ENCODE measurements at regions not wholly inside any gene's neighbourhood (a gene's known extent, or its start where the extent isn't known, plus 50 kb on each side); places are given as distances from the start of the nearest gene placed in this dataset.

DNA sequence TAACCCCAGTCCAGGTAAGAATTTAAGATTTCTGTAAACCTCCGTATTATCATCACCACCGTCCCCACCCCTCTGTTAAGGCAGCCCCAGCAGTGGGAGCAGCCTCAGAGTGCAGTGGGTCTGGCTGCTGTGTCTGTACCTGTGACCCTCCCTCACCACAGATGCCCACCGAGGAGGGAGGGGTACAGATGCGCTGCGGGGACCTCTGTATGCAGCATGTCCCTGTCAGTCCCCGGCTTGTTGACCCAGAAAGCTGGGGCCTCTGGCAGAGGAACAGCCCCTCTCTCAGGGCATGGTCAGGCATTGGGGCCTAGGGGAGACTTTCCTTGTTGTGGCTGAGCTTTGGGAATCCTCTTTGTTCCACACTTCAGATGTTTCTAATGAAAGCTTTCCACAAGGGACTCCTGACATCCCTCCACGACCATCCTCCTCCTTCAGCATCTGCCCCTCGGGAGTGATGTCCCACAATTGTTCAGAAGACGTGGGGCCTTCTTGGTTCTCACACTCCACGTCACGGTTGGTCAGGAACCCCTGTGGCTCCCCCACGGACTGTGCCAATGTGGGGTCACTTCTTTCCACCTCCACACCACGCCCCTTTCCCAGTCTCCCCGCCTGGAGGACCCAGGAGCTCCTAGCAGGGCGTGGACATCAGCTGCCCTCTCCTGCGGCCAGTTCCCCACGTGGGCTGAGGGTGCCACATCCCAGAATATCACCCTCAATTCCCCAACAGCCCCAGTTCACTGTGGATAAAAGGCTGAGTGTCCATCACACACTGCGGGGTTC is 384.2 kb upstream of the MYT1L start:
- Histone ChIP-seq H3K4me1 (no peaks in the 10 kb centered on the region), H3K4me3 (no peak overlapping the region), H3K36me3 (no peaks in the 10 kb centered on the region), H3K27me3 (no peaks in the 10 kb centered on the region), H3K27ac (no peak overlapping the region), H3K9me3 (no peaks in the 10 kb centered on the region)
- intact Hi-C loops (cut with DNase I), result no loop called here
- DNase-seq (ENCODE audit: low spot score in 2 of 2), result no peak
- TF ChIP-seq, protein P1, sequence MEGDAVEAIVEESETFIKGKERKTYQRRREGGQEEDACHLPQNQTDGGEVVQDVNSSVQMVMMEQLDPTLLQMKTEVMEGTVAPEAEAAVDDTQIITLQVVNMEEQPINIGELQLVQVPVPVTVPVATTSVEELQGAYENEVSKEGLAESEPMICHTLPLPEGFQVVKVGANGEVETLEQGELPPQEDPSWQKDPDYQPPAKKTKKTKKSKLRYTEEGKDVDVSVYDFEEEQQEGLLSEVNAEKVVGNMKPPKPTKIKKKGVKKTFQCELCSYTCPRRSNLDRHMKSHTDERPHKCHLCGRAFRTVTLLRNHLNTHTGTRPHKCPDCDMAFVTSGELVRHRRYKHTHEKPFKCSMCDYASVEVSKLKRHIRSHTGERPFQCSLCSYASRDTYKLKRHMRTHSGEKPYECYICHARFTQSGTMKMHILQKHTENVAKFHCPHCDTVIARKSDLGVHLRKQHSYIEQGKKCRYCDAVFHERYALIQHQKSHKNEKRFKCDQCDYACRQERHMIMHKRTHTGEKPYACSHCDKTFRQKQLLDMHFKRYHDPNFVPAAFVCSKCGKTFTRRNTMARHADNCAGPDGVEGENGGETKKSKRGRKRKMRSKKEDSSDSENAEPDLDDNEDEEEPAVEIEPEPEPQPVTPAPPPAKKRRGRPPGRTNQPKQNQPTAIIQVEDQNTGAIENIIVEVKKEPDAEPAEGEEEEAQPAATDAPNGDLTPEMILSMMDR (IDR thresholded peaks at IDR 0.05), result no peak

DNA sequence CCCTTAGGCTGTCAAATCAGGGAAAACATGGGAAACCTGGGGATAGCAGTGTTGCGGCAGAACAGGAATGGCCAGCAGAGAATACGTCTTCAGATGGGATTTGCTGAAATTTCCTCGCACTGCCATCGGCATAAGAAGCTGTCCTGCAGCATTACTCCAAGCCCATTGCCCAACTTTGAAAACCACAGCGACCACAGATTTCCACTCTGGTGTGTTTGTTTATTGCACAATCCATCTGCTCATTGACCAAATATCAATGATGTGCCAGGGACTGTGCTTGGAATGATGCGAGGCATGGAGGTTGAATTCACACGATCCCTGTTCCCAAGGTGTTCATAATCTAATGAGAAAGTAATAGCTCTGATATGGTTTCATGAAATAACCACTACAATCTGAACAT is 383.3 kb upstream of the MYT1L start:
- Histone ChIP-seq H3K36me3 (no peaks in the 10 kb centered on the region), H3K4me3 (no peak overlapping the region), H3K9me3 (no peaks in the 10 kb centered on the region), H3K27me3 (no peaks in the 10 kb centered on the region), H3K27ac (no peak overlapping the region), H3K4me1 (no peaks in the 10 kb centered on the region)
- TF ChIP-seq, protein P1 (IDR thresholded peaks at IDR 0.05), result no peak
- no peak for DNase-seq (ENCODE audit: low spot score in 2 of 2)
- intact Hi-C loops (cut with DNase I), result no loop called here

DNA sequence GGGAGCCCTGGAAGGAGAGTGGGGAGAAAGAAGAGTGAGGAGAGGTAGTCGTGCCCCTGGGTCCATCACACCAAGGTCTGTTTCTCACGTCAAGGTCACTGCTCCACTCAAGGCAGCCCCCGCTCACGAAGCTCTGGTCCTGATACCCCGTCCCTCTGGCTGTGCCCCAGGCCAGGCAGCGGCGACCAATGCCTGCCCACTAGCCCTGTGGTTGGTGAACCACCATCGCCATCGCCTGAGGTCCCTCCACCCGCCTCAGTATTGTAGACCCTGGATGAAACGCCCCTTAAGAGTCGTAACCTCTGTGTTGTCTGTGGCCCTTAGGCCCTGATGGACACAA is 378.3 kb upstream of the MYT1L start:
- H3K27ac ChIP-seq, result no peak overlapping the region
- H3K27me3 ChIP-seq, result no peaks in the 10 kb centered on the region
- H3K4me3 ChIP-seq, result no peak overlapping the region
- intact Hi-C loops (cut with DNase I), result no loop called here
- DNase-seq (ENCODE audit: low spot score in 2 of 2), result no peak
- TF ChIP-seq, protein P1 (IDR thresholded peaks at IDR 0.05), result no peak
- H3K9me3 ChIP-seq, result no peaks in the 10 kb centered on the region
- no peaks in the 10 kb centered on the region for H3K36me3 ChIP-seq
- H3K4me1 ChIP-seq, result no peaks in the 10 kb centered on the region

GRCh38 chr2:2708575-2709430 is 377.7 kb upstream of the MYT1L start:
- intact Hi-C loops (cut with DNase I), result no loop called here
- Histone ChIP-seq H3K36me3 (no peaks in the 10 kb centered on the region), H3K27ac (no peak overlapping the region), H3K9me3 (no peaks in the 10 kb centered on the region), H3K4me1 (no peaks in the 10 kb centered on the region), H3K27me3 (no peaks in the 10 kb centered on the region), H3K4me3 (no peak overlapping the region)
- no peak for DNase-seq (ENCODE audit: low spot score in 2 of 2)
- TF ChIP-seq, protein P1 (IDR thresholded peaks at IDR 0.05), result no peak

GRCh38 chr2:2707206-2707991 is 376.3 kb upstream of the MYT1L start:
- H3K4me1 ChIP-seq, result no peaks in the 10 kb centered on the region
- no peak overlapping the region for H3K4me3 ChIP-seq
- TF ChIP-seq, protein P1 (IDR thresholded peaks at IDR 0.05), result no peak
- no peaks in the 10 kb centered on the region for H3K27me3 ChIP-seq
- intact Hi-C loops (cut with DNase I), result no loop called here
- no peaks in the 10 kb centered on the region for H3K9me3 ChIP-seq
- H3K27ac ChIP-seq, result no peak overlapping the region
- no peaks in the 10 kb centered on the region for H3K36me3 ChIP-seq
- no peak for DNase-seq (ENCODE audit: low spot score in 2 of 2)
